Testis (tissue), 2 donors: ENCODE measurements at regions not wholly inside any gene's neighbourhood (a gene's known extent, or its start where the extent isn't known, plus 50 kb on each side); places are given as distances from the start of the nearest gene placed in this dataset.

ENCODE experiments used
- DNase-seq: peaks from one replicate; pipeline ENCODE4 v3.0.0-alpha.2; 2019
- H3K27ac ChIP-seq, 2 donors: fragments of 200-600 bp; sonication (generic); one replicate each; pipeline ENCODE4 v1.5.1; 2019
- H3K27me3 ChIP-seq: fragments of 200-600 bp; sonication (generic); one replicate; pipeline ENCODE4 v1.5.1; 2019
- H3K36me3 ChIP-seq: fragments of 200-600 bp; sonication (generic); one replicate; pipeline ENCODE4 v1.5.1; 2017; ENCODE audit warnings: low read depth; ENCODE audit errors: missing control alignments
- H3K4me1 ChIP-seq: fragments of 200-600 bp; sonication (generic); one replicate; pipeline ENCODE4 v1.5.1; 2019
- H3K4me3 ChIP-seq, 2 donors: fragments of 200-600 bp; sonication (generic); one replicate each; pipeline ENCODE4 v1.5.1; 2017 to 2019
- H3K9me3 ChIP-seq: fragments of 200-600 bp; sonication (generic); one replicate; pipeline ENCODE4 v1.5.1; 2017
- CTCF ChIP-seq, 3 experiments: fragments of 450-650 bp in 2 of 3; fragments of 200-600 bp in 1 of 3; sonication (generic) in 1 of 3; IDR thresholded peaks; one replicate each; pipeline ENCODE4 v1.5.1; 2016 to 2019; ENCODE audit warnings: antibody characterized with exemption in 3 of 3, mild to moderate bottlenecking in 2 of 3, moderate library complexity in 1 of 3
- POLR2A ChIP-seq: fragments of 450-650 bp; IDR thresholded peaks from one replicate; pipeline ENCODE4 v1.6.1; 2017; ENCODE audit warnings: antibody characterized with exemption, mild to moderate bottlenecking, moderate library complexity
- WGBS, 2 donors: methylation state at CpG; one replicate each; pipeline ENCODE4 v1.1.5; 2018; 5-methylcytosine and 5-hydroxymethylcytosine counted together
- intact Hi-C: fragments of 100-400 bp; cut with DNase I; formaldehyde crosslinking; loops from one replicate; pipeline ENCODE4 v1.15.1; 2023; ENCODE audit warnings: low total_unique reads

GRCh38 chr18:65365245-65365980 lies 385.4 kb upstream of the CDH7 start:
- intact Hi-C loops, result no loop called here
- no peaks in the 10 kb centered on the region for H3K36me3 ChIP-seq
- H3K4me1 ChIP-seq, result no peaks in the 10 kb centered on the region
- no peak for TF ChIP-seq POLR2A
- no peak for TF ChIP-seq CTCF (IDR thresholded peaks at IDR 0.05)
- DNase-seq, result no peak
- 29 to 63% methylated on average over 1 of the region's 1 CpG for WGBS, 2 donors
- H3K27me3 ChIP-seq, result no peaks in the 10 kb centered on the region
- H3K9me3 ChIP-seq, result no peaks in the 10 kb centered on the region
- H3K4me3 ChIP-seq, result no peak overlapping the region
- H3K27ac ChIP-seq, result no peak overlapping the region

GRCh38 chr18:65363911-65364632 lies 386.7 kb upstream of the CDH7 start:
- Histone ChIP-seq H3K36me3 (no peaks in the 10 kb centered on the region), H3K27me3 (no peaks in the 10 kb centered on the region), H3K4me3 (no peak overlapping the region), H3K9me3 (no peaks in the 10 kb centered on the region), H3K27ac (no peak overlapping the region), H3K4me1 (no peaks in the 10 kb centered on the region)
- DNase-seq, result no peak
- WGBS, 2 donors, result 74 to 76% methylated on average over 4 of the region's 4 CpGs
- intact Hi-C loops, result no loop called here
- TF ChIP-seq CTCF (IDR thresholded peaks at IDR 0.05) (no peak), POLR2A (no peak)

GRCh38 chr18:65363011-65363410 lies 387.8 kb upstream of the CDH7 start:
- H3K27ac ChIP-seq, result no peak overlapping the region
- no peaks in the 10 kb centered on the region for H3K9me3 ChIP-seq
- H3K27me3 ChIP-seq, result no peaks in the 10 kb centered on the region
- H3K4me3 ChIP-seq, result no peak overlapping the region
- WGBS, 2 donors, result 93 to 96% methylated on average over 3 of the region's 3 CpGs
- TF ChIP-seq CTCF (IDR thresholded peaks at IDR 0.05) (no peak), POLR2A (no peak)
- H3K36me3 ChIP-seq, result no peaks in the 10 kb centered on the region
- H3K4me1 ChIP-seq, result no peaks in the 10 kb centered on the region
- intact Hi-C loops, result no loop called here
- no peak for DNase-seq

- WGBS, 2 donors, result 73 to 92% methylated on average over 1 of the region's 1 CpG
- no peak for DNase-seq
Measured at GRCh38 chr18:65359479-65359878, 391.3 kb upstream of the CDH7 start.

More at GRCh38 chr18:65359479-65359878, 391.3 kb upstream of the CDH7 start:
- H3K36me3 ChIP-seq, result no peaks in the 10 kb centered on the region
- no peaks in the 10 kb centered on the region for H3K9me3 ChIP-seq
- H3K27ac ChIP-seq, result no peak overlapping the region
- H3K27me3 ChIP-seq, result no peaks in the 10 kb centered on the region
- TF ChIP-seq CTCF (IDR thresholded peaks at IDR 0.05), result no peak
- no peak for TF ChIP-seq POLR2A
- intact Hi-C loops, result no loop called here
- H3K4me1 ChIP-seq, result no peaks in the 10 kb centered on the region
- no peak overlapping the region for H3K4me3 ChIP-seq
